ENCODE measurements at regions not wholly inside any gene's neighbourhood (a gene's known extent, or its start where the extent isn't known, plus 50 kb on each side); places are given as distances from the start of the nearest gene placed in this dataset.

- TF ChIP-seq ZNF70 (CRISPR knock-in tag; IDR thresholded peaks at IDR 0.05) (no peak), ZFP3 (CRISPR knock-in tag; IDR thresholded peaks at IDR 0.05) (no peak), ZFP30 (CRISPR knock-in tag; IDR thresholded peaks at IDR 0.05) (no peak), ISL1 (CRISPR knock-in tag; IDR thresholded peaks at IDR 0.05) (no peak), ESRRG (CRISPR knock-in tag; IDR thresholded peaks at IDR 0.05) (no peak), BACH2 (CRISPR knock-in tag; IDR thresholded peaks at IDR 0.05; ENCODE audit: borderline replicate concordance) (no peak), TSHZ2 (CRISPR knock-in tag; IDR thresholded peaks at IDR 0.05) (no peak), SNAI2 (CRISPR knock-in tag; IDR thresholded peaks at IDR 0.05) (no peak), TCF4 (CRISPR knock-in tag; IDR thresholded peaks at IDR 0.05; ENCODE audit: borderline replicate concordance) (no peak), RARB (CRISPR knock-in tag; IDR thresholded peaks at IDR 0.05) (no peak), ZC3H10 (CRISPR knock-in tag; IDR thresholded peaks at IDR 0.05) (no peak), TOX (CRISPR knock-in tag; IDR thresholded peaks at IDR 0.05; ENCODE audit: borderline replicate concordance) (no peak), ZNF565 (CRISPR knock-in tag; conservative IDR thresholded peaks at IDR 0.05; ENCODE audit: low read depth) (no peak), ARNTL (CRISPR knock-in tag; IDR thresholded peaks at IDR 0.05; ENCODE audit: borderline replicate concordance, low read depth) (no peak)
- no peak for ATAC-seq
These were observed 405.0 kb downstream of the BRD1 start for GRCh38 chr22:49422701-49423100.

GRCh38 chr22:49420651-49421050, 407.0 kb downstream of the BRD1 start:
- ATAC-seq = no peak
- TF ChIP-seq ZNF70 (CRISPR knock-in tag; IDR thresholded peaks at IDR 0.05) = no peak
- TF ChIP-seq ARNTL (CRISPR knock-in tag; IDR thresholded peaks at IDR 0.05; ENCODE audit: borderline replicate concordance, low read depth) = no peak
- no peak for TF ChIP-seq RARB (CRISPR knock-in tag; IDR thresholded peaks at IDR 0.05)
- no peak for TF ChIP-seq PATZ1 (CRISPR knock-in tag; IDR thresholded peaks at IDR 0.05; ENCODE audit: borderline replicate concordance)
- no peak for TF ChIP-seq ZNF565 (CRISPR knock-in tag; conservative IDR thresholded peaks at IDR 0.05; ENCODE audit: low read depth)
- TF ChIP-seq ZC3H10 (CRISPR knock-in tag; IDR thresholded peaks at IDR 0.05) = no peak
- no peak for TF ChIP-seq TSHZ2 (CRISPR knock-in tag; IDR thresholded peaks at IDR 0.05)
- no peak for TF ChIP-seq ZFP3 (CRISPR knock-in tag; IDR thresholded peaks at IDR 0.05)
- TF ChIP-seq ESRRG (CRISPR knock-in tag; IDR thresholded peaks at IDR 0.05) = no peak
- TF ChIP-seq TCF4 (CRISPR knock-in tag; IDR thresholded peaks at IDR 0.05; ENCODE audit: borderline replicate concordance) = no peak
- TF ChIP-seq BACH2 (CRISPR knock-in tag; IDR thresholded peaks at IDR 0.05; ENCODE audit: borderline replicate concordance) = no peak
- no peak for TF ChIP-seq ISL1 (CRISPR knock-in tag; IDR thresholded peaks at IDR 0.05)
- TF ChIP-seq ZNF8 (CRISPR knock-in tag; IDR thresholded peaks at IDR 0.05) = no peak

- TF ChIP-seq SNAI2 (CRISPR knock-in tag; IDR thresholded peaks at IDR 0.05) (no peak), ZFP3 (CRISPR knock-in tag; IDR thresholded peaks at IDR 0.05) (no peak), ISL1 (CRISPR knock-in tag; IDR thresholded peaks at IDR 0.05) (no peak), ZNF70 (CRISPR knock-in tag; IDR thresholded peaks at IDR 0.05) (no peak), GLIS3 (CRISPR knock-in tag; IDR thresholded peaks at IDR 0.05) (no peak), OSR1 (CRISPR knock-in tag; IDR thresholded peaks at IDR 0.05) (no peak), CREB5 (CRISPR knock-in tag; IDR thresholded peaks at IDR 0.05; ENCODE audit: low read depth) (no peak), ESRRG (CRISPR knock-in tag; IDR thresholded peaks at IDR 0.05) (no peak), ZNF565 (CRISPR knock-in tag; conservative IDR thresholded peaks at IDR 0.05; ENCODE audit: low read depth) (no peak), ZFP30 (CRISPR knock-in tag; IDR thresholded peaks at IDR 0.05) (no peak), ZNF8 (CRISPR knock-in tag; IDR thresholded peaks at IDR 0.05) (no peak), RARB (CRISPR knock-in tag; IDR thresholded peaks at IDR 0.05) (no peak), BACH2 (CRISPR knock-in tag; IDR thresholded peaks at IDR 0.05; ENCODE audit: borderline replicate concordance) (no peak), TOX (CRISPR knock-in tag; IDR thresholded peaks at IDR 0.05; ENCODE audit: borderline replicate concordance) (no peak), CSDC2 (CRISPR knock-in tag; IDR thresholded peaks at IDR 0.05) (no peak), ZC3H10 (CRISPR knock-in tag; IDR thresholded peaks at IDR 0.05) (no peak), ARNTL (CRISPR knock-in tag; IDR thresholded peaks at IDR 0.05; ENCODE audit: borderline replicate concordance, low read depth) (no peak), TCF4 (CRISPR knock-in tag; IDR thresholded peaks at IDR 0.05; ENCODE audit: borderline replicate concordance) (no peak), PPARA (CRISPR knock-in tag; IDR thresholded peaks at IDR 0.05; ENCODE audit: borderline replicate concordance) (no peak)
- ATAC-seq = no peak
These were observed 408.0 kb downstream of the BRD1 start for GRCh38 chr22:49419661-49420060.

Measured in SK-N-SH treated with all-trans-retinoic acid at 6 μM for 48 hours (cell line).